ENCODE measurements at regions not wholly inside any gene's neighbourhood (a gene's known extent, or its start where the extent isn't known, plus 50 kb on each side); places are given as distances from the start of the nearest gene placed in this dataset.

- TF ChIP-seq EP300 (IDR thresholded peaks at IDR 0.05; ENCODE audit: borderline replicate concordance in 1 of 2, low read depth in 1 of 2, low read length in 1 of 2) (no peak), CTCF (IDR thresholded peaks at IDR 0.05) (no peak), FOSL2 (IDR thresholded peaks at IDR 0.05; ENCODE audit: borderline replicate concordance, low read depth) (no peak), POLR2AphosphoS5 (IDR thresholded peaks at IDR 0.05; ENCODE audit: low read depth, low read length) (no peak), USF1 (IDR thresholded peaks at IDR 0.05; ENCODE audit: borderline replicate concordance, low read depth) (no peak), TCF12 (IDR thresholded peaks at IDR 0.05) (no peak), RAD21 (IDR thresholded peaks at IDR 0.05; ENCODE audit: low read length) (no peak), GATA2 (CRISPR knock-in tag; IDR thresholded peaks at IDR 0.05) (no peak)
These were observed 1886.0 kb upstream of the PCDH7 start for GRCh38 chr4:28834120-28834519.

Data from SK-N-SH (cell line).